ENCODE measurements at regions not wholly inside any gene's neighbourhood (a gene's known extent, or its start where the extent isn't known, plus 50 kb on each side); places are given as distances from the start of the nearest gene placed in this dataset.
"Not testable (repeated sequence)": the region's sequence is repeated elsewhere in the genome, so short reads cannot be mapped to it uniquely, and the experiment has no call there.

DNA sequence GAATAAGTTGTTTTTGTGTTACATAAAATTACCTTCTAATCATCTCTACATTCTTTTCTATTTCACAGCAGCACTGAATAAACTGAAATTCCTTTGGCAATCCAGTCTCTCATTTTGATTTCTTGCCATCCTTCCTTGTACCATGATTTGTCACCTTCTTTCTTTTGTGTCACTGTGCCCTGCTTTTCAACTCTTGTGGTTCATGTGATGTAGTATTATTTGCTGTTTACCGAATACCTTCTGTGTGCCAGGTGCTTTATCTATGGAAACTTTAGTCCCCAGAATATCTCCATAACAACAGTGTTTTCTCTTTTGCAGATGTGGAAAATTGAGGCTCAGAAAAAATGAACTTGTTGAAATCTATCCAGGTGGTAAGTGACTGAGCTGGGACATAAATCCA, 220.3 kb downstream of the STK31 start:
- CTCF ChIA-PET: interaction anchor here (0.8 kb wide), 1 partner anchor 9 kb away, joined by 3 read pairs; no protein-coding TSS in a partner anchor
- POLR2A ChIA-PET: no interaction called here
- H3K9me3 Mint-ChIP-seq (ENCODE audit: unreplicated experiment): no peaks in the 10 kb centered on the region
- H3K27me3 Mint-ChIP-seq (ENCODE audit: insufficient read depth, unreplicated experiment): no peaks in the 10 kb centered on the region
- intact Hi-C loops (cut with micrococcal nuclease): no loop called here
- DNase-seq (ENCODE audit: unreplicated experiment): no peak
- H3K4me1 Mint-ChIP-seq (ENCODE audit: insufficient read depth, unreplicated experiment): no peaks in the 10 kb centered on the region
- TF ChIP-seq, protein P1, sequence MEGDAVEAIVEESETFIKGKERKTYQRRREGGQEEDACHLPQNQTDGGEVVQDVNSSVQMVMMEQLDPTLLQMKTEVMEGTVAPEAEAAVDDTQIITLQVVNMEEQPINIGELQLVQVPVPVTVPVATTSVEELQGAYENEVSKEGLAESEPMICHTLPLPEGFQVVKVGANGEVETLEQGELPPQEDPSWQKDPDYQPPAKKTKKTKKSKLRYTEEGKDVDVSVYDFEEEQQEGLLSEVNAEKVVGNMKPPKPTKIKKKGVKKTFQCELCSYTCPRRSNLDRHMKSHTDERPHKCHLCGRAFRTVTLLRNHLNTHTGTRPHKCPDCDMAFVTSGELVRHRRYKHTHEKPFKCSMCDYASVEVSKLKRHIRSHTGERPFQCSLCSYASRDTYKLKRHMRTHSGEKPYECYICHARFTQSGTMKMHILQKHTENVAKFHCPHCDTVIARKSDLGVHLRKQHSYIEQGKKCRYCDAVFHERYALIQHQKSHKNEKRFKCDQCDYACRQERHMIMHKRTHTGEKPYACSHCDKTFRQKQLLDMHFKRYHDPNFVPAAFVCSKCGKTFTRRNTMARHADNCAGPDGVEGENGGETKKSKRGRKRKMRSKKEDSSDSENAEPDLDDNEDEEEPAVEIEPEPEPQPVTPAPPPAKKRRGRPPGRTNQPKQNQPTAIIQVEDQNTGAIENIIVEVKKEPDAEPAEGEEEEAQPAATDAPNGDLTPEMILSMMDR (IDR thresholded peaks at IDR 0.05; ENCODE audit: unreplicated experiment): no peak
- H3K36me3 Mint-ChIP-seq (ENCODE audit: insufficient read depth, unreplicated experiment): no peaks in the 10 kb centered on the region
- H3K27ac Mint-ChIP-seq (ENCODE audit: low read depth, unreplicated experiment): no peak overlapping the region
- no peak overlapping the region for H3K4me3 Mint-ChIP-seq (ENCODE audit: unreplicated experiment)
- BruUV-seq (replicated peaks): no TSS peak

DNA sequence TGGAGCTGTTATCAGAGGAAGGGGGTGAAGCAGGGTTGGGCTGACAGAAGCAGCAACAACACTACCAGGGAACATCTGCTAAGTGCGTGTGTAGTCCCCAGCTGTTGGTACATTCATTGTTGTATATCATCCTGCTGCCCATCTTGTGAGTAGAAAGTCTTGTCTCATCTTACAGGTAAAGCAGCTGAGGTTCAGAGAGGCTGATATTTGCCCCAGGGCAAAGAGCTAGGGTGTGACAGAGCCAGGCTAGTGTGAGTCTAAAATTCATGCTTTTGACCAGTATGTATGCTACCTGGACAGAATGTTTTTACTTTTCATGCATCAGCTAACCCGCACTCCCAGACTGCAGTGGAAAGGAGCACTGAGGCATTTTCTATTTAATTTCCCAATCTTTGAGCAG, 221.6 kb downstream of the STK31 start:
- DNase-seq (ENCODE audit: unreplicated experiment): peak; percentile 1
- TF ChIP-seq, protein P1 (IDR thresholded peaks at IDR 0.05; ENCODE audit: unreplicated experiment): no peak
- ChIA-PET CTCF (interaction anchor here (0.6 kb wide), 1 partner anchor 1167 kb away, joined by 3 read pairs; no protein-coding TSS in a partner anchor), POLR2A (no interaction called here)
- Mint-ChIP-seq H3K36me3 (ENCODE audit: insufficient read depth, unreplicated experiment) (no peaks in the 10 kb centered on the region), H3K9me3 (ENCODE audit: unreplicated experiment) (no peaks in the 10 kb centered on the region), H3K4me3 (ENCODE audit: unreplicated experiment) (no peak overlapping the region), H3K27ac (ENCODE audit: low read depth, unreplicated experiment) (no peak overlapping the region), H3K27me3 (ENCODE audit: insufficient read depth, unreplicated experiment) (no peaks in the 10 kb centered on the region), H3K4me1 (ENCODE audit: insufficient read depth, unreplicated experiment) (no peaks in the 10 kb centered on the region)
- intact Hi-C loops (cut with micrococcal nuclease): no loop called here
- BruUV-seq (replicated peaks): no TSS peak

DNA sequence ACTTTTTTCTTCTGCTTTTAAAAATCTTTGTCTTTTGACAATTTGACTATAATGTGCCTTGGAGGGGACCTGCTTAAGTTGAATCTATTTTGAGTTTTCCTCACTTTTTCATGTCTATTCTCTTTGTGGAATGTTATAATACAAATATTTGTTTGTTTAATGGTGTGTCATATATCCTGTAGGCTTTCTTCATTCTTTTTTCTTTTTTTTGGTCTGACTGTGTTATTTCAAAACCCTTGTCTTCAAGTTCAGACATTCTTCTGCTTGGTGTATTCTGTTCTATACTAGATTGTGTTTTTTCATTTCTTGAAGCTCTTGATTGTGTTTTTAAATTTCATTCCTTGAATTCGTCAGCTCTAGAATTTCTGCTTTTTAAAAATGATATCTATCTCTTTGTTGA, 228.2 kb downstream of the STK31 start:
- DNase-seq (ENCODE audit: unreplicated experiment): no peak

DNA sequence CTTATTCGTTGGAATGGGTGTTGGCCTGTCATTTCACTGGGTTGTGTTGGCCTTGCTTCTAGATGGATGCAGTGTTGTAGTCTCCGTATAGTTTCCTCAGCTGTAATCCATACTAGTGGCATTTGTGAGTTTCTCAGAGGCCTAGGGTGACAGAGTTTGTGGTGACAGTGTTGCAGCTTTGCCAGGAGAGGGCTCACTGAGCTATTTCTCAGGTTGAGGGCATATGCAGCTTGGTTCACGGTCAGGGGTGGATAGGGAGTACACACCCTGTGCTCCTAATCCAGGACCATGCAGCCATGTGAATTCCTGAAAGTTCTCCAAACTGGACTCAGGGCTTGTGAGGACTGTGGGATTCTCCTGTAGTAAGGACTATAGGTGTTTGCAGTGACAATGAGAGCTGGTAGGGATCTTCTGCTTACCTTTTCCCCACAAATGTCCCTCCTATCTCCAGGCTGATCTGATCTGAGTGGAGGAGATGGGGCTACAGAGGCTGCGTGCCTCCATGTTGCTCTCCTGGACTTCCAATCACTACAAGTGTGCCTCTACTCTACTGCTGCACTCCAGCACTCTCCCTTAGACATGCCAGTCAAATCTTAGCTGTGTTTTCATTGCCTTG, 229.0 kb downstream of the STK31 start:
- POLR2A ChIA-PET: interaction anchor here (0.6 to 1.5 kb wide), 3 partner anchors 115 to 443 kb away, joined by 3 to 4 read pairs (median 3); no protein-coding TSS in a partner anchor
- DNase-seq (ENCODE audit: unreplicated experiment): peak; percentile 59
- CTCF ChIA-PET: interaction anchor here (0.5 to 2.9 kb wide), 24 partner anchors 10 to 772 kb away, joined by 3 to 31 read pairs (median 3); no protein-coding TSS in a partner anchor
- intact Hi-C loops (cut with micrococcal nuclease): loop anchor here (1.0 to 5.0 kb wide), 2 partner anchors 353 to 443 kb away; no protein-coding TSS in a partner anchor
- TF ChIP-seq, protein P1 (IDR thresholded peaks at IDR 0.05; ENCODE audit: unreplicated experiment): peak; percentile 37
- Mint-ChIP-seq H3K9me3 (ENCODE audit: unreplicated experiment) (no peaks in the 10 kb centered on the region), H3K36me3 (ENCODE audit: insufficient read depth, unreplicated experiment) (no peaks in the 10 kb centered on the region), H3K4me3 (ENCODE audit: unreplicated experiment) (no peak overlapping the region), H3K4me1 (ENCODE audit: insufficient read depth, unreplicated experiment) (no peaks in the 10 kb centered on the region), H3K27ac (ENCODE audit: low read depth, unreplicated experiment) (no peak overlapping the region), H3K27me3 (ENCODE audit: insufficient read depth, unreplicated experiment) (no peaks in the 10 kb centered on the region)
- no TSS peak for BruUV-seq (replicated peaks)

More for the DNA sequence above, 228.2 kb downstream of the STK31 start:
- ChIA-PET POLR2A (interaction anchor here (1.5 kb wide), 1 partner anchor 444 kb away, joined by 4 read pairs; no protein-coding TSS in a partner anchor), CTCF (interaction anchor here (0.6 to 2.9 kb wide), 11 partner anchors 17 to 1244 kb away, joined by 3 to 31 read pairs (median 3); no protein-coding TSS in a partner anchor)
- TF ChIP-seq, protein P1 (IDR thresholded peaks at IDR 0.05; ENCODE audit: unreplicated experiment): no peak
- H3K4me3 Mint-ChIP-seq (ENCODE audit: unreplicated experiment): no peak overlapping the region
- H3K27ac Mint-ChIP-seq (ENCODE audit: low read depth, unreplicated experiment): no peak overlapping the region
- H3K9me3 Mint-ChIP-seq (ENCODE audit: unreplicated experiment): no peaks in the 10 kb centered on the region
- BruUV-seq (replicated peaks): no TSS peak
- intact Hi-C loops (cut with micrococcal nuclease): loop anchor here (5.0 kb wide), 1 partner anchor 354 kb away; no protein-coding TSS in a partner anchor
- H3K4me1 Mint-ChIP-seq (ENCODE audit: insufficient read depth, unreplicated experiment): no peaks in the 10 kb centered on the region
- H3K36me3 Mint-ChIP-seq (ENCODE audit: insufficient read depth, unreplicated experiment): no peaks in the 10 kb centered on the region
- no peaks in the 10 kb centered on the region for H3K27me3 Mint-ChIP-seq (ENCODE audit: insufficient read depth, unreplicated experiment)

DNA sequence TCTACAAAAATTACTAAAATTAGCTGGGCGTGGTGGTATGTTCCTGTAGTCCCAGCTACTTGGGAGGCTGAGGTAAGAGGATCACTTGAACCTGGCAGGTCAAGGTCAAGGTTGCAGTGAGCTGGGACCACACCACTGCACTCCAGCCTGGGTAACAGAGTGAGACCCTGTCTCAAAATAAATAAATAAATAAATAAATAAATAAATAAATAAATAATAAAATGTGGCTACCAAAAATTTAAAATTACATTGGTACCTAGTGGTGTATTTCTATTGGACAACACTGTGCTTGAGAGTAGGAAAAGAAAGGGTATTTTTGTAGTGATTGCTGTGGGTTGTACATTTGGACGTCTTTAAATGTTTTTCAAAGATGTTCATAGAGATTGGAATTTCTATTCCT, 229.7 kb downstream of the STK31 start:
- ChIA-PET CTCF (interaction anchor here (0.6 to 2.9 kb wide), 14 partner anchors 19 to 729 kb away, joined by 3 to 31 read pairs (median 4); no protein-coding TSS in a partner anchor), POLR2A (interaction anchor here (0.7 kb wide), 1 partner anchor 284 kb away, joined by 3 read pairs; no protein-coding TSS in a partner anchor)
- H3K4me1 Mint-ChIP-seq (ENCODE audit: insufficient read depth, unreplicated experiment); H3K36me3 Mint-ChIP-seq (ENCODE audit: insufficient read depth, unreplicated experiment); H3K9me3 Mint-ChIP-seq (ENCODE audit: unreplicated experiment); H3K4me3 Mint-ChIP-seq (ENCODE audit: unreplicated experiment); DNase-seq (ENCODE audit: unreplicated experiment); BruUV-seq (replicated peaks); H3K27ac Mint-ChIP-seq (ENCODE audit: low read depth, unreplicated experiment); H3K27me3 Mint-ChIP-seq (ENCODE audit: insufficient read depth, unreplicated experiment): not testable (repeated sequence)
- intact Hi-C loops (cut with micrococcal nuclease): loop anchor here (1.0 to 5.0 kb wide), 2 partner anchors 353 to 443 kb away; no protein-coding TSS in a partner anchor
